Fibroblast of skin of abdomen (primary cell): ENCODE measurements at regions not wholly inside any gene's neighbourhood (a gene's known extent, or its start where the extent isn't known, plus 50 kb on each side); places are given as distances from the start of the nearest gene placed in this dataset.
"Not testable (repeated sequence)": the region's sequence is repeated elsewhere in the genome, so short reads cannot be mapped to it uniquely, and the experiment has no call there.

Source experiments
- DNase-seq: peaks from one replicate; pipeline ENCODE4 v3.0.0-alpha.2; 2013

- peak; percentile 42 for DNase-seq
These were observed 115.2 kb upstream of the RAB18 start for GRCh38 chr10:27388761-27389399.

GRCh38 chr10:27383595-27384542 lies 120.2 kb upstream of the RAB18 start:
- no peak for DNase-seq

GRCh38 chr10:27382176-27382575 lies 121.9 kb upstream of the RAB18 start:
- no peak for DNase-seq

GRCh38 chr10:27380929-27381358 lies 123.2 kb upstream of the RAB18 start:
- no peak for DNase-seq

GRCh38 chr10:27379041-27379440 lies 125.1 kb upstream of the RAB18 start:
- DNase-seq = not testable (repeated sequence)

GRCh38 chr10:27373566-27374160 lies 130.4 kb upstream of the RAB18 start:
- DNase-seq = no peak

GRCh38 chr10:27372095-27372494 lies 131.5 kb upstream of the ACBD5 start:
- DNase-seq = peak; percentile 31

- DNase-seq = not testable (repeated sequence)
These were observed 130.8 kb upstream of the ACBD5 start for GRCh38 chr10:27371375-27371774.

GRCh38 chr10:27369880-27370279 lies 129.3 kb upstream of the ACBD5 start:
- DNase-seq = no peak

- no peak for DNase-seq
These were observed 128.1 kb upstream of the ACBD5 start for GRCh38 chr10:27368706-27369105.

GRCh38 chr10:27366769-27367168 lies 126.2 kb upstream of the ACBD5 start:
- DNase-seq = no peak

GRCh38 chr10:27364028-27364427 lies 123.4 kb upstream of the ACBD5 start:
- DNase-seq = no peak

GRCh38 chr10:27360581-27361172 lies 120.1 kb upstream of the ACBD5 start:
- DNase-seq = peak; percentile 71

- DNase-seq = no peak
These were observed 119.3 kb upstream of the ACBD5 start for GRCh38 chr10:27359792-27360355.

- DNase-seq = no peak
These were observed 116.1 kb upstream of the ACBD5 start for GRCh38 chr10:27356738-27357137.

- no peak for DNase-seq
These were observed 115.4 kb upstream of the ACBD5 start for GRCh38 chr10:27355918-27356573.

GRCh38 chr10:27354643-27355270 lies 114.2 kb upstream of the ACBD5 start:
- DNase-seq = not testable (repeated sequence)

GRCh38 chr10:27354100-27354499 lies 113.5 kb upstream of the ACBD5 start:
- not testable (repeated sequence) for DNase-seq

- DNase-seq = no peak
These were observed 109.4 kb upstream of the ACBD5 start for GRCh38 chr10:27349987-27350386.

GRCh38 chr10:27347827-27348207 lies 107.2 kb upstream of the ACBD5 start:
- DNase-seq = not testable (repeated sequence)

GRCh38 chr10:27345455-27345920 lies 104.9 kb upstream of the ACBD5 start:
- DNase-seq = no peak
